C4-2B (cell line): ENCODE measurements at regions not wholly inside any gene's neighbourhood (a gene's known extent, or its start where the extent isn't known, plus 50 kb on each side); places are given as distances from the start of the nearest gene placed in this dataset.

ENCODE experiments used
- CTCF ChIP-seq: fragments of 450-650 bp; conservative IDR thresholded peaks from 2 replicates; pipeline ENCODE4 v1.5.1; 2017; ENCODE audit warnings: mild to moderate bottlenecking
- ZFX ChIP-seq: fragments of 450-650 bp; IDR thresholded peaks from 2 replicates; pipeline ENCODE4 v1.6.1; 2017

- TF ChIP-seq CTCF (no peak), ZFX (no peak)
These were observed 172.8 kb upstream of the SAMSN1 start for GRCh38 chr21:14718951-14719350.
